ENCODE measurements at regions not wholly inside any gene's neighbourhood (a gene's known extent, or its start where the extent isn't known, plus 50 kb on each side); places are given as distances from the start of the nearest gene placed in this dataset.

DNA sequence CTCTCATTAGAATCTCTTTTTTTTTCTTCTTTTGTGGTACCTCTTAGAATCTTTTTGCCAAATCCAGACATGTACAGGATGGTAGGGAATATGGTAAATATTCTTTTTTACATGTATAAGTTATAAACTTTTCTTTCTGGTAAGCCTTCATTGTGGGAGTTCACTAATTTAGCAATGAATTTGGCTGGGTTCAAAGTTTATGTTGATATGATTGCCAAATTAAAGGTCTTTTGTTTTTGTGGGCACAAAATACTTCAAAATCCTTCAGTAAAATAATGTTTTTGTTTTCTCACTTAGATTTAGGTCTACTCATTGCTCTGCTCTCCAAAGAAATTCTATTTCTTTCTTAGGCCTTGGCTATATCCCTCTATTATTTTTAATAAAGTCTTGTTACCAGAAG, 1405.9 kb upstream of the ALCAM start:
- H3K4me3 ChIP-seq (ENCODE audit: low read depth, low read length), result no peak overlapping the region
- CTCF ChIA-PET, result no interaction called here
- no peaks in the 10 kb centered on the region for H3K36me3 ChIP-seq (ENCODE audit: control insufficient read depth, insufficient read depth, low read length)
- POLR2A ChIA-PET, result no interaction called here
- DNase-seq (ENCODE audit: low read depth), result no peak
- no peaks in the 10 kb centered on the region for H3K27me3 ChIP-seq (ENCODE audit: control insufficient read depth, insufficient read depth, low read length)
- TF ChIP-seq, protein P1, sequence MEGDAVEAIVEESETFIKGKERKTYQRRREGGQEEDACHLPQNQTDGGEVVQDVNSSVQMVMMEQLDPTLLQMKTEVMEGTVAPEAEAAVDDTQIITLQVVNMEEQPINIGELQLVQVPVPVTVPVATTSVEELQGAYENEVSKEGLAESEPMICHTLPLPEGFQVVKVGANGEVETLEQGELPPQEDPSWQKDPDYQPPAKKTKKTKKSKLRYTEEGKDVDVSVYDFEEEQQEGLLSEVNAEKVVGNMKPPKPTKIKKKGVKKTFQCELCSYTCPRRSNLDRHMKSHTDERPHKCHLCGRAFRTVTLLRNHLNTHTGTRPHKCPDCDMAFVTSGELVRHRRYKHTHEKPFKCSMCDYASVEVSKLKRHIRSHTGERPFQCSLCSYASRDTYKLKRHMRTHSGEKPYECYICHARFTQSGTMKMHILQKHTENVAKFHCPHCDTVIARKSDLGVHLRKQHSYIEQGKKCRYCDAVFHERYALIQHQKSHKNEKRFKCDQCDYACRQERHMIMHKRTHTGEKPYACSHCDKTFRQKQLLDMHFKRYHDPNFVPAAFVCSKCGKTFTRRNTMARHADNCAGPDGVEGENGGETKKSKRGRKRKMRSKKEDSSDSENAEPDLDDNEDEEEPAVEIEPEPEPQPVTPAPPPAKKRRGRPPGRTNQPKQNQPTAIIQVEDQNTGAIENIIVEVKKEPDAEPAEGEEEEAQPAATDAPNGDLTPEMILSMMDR (IDR thresholded peaks at IDR 0.05; ENCODE audit: insufficient read depth, low read depth, low read length), result no peak

- Histone ChIP-seq H3K36me3 (ENCODE audit: control insufficient read depth, insufficient read depth, low read length) (no peaks in the 10 kb centered on the region), H3K4me3 (ENCODE audit: low read depth, low read length) (no peak overlapping the region), H3K27me3 (ENCODE audit: control insufficient read depth, insufficient read depth, low read length) (no peaks in the 10 kb centered on the region)
- no peak for DNase-seq (ENCODE audit: low read depth)
- CTCF ChIA-PET, result no interaction called here
- TF ChIP-seq, protein P1 (IDR thresholded peaks at IDR 0.05; ENCODE audit: insufficient read depth, low read depth, low read length), result no peak
- POLR2A ChIA-PET, result no interaction called here
Measured at GRCh38 chr3:103963599-103963998, 1403.1 kb upstream of the ALCAM start.

DNA sequence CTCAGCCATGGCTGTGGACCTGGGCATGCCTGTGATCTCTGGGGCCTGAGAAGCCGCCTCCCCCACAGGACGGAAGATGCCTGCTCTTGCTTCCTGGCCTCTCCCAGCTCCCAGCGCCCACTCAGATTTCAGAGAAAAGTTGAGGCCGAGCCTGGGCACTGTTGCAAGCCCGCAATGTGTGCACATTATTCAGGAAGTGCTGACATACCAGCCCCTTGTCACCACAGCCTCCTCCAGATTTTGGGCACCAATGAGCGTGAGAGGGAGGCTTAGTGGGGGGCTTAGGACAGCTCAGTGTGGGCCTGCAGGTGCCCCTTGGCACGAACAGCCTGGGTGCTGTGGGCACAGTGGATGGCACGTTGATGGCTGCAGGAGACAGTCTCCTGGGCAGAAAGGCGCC, 1400.9 kb upstream of the ALCAM start:
- TF ChIP-seq, protein P1 (IDR thresholded peaks at IDR 0.05; ENCODE audit: insufficient read depth, low read depth, low read length), result no peak
- H3K27me3 ChIP-seq (ENCODE audit: control insufficient read depth, insufficient read depth, low read length), result no peaks in the 10 kb centered on the region
- ChIA-PET CTCF (no interaction called here), POLR2A (no interaction called here)
- DNase-seq (ENCODE audit: low read depth), result no peak
- no peaks in the 10 kb centered on the region for H3K36me3 ChIP-seq (ENCODE audit: control insufficient read depth, insufficient read depth, low read length)
- H3K4me3 ChIP-seq (ENCODE audit: low read depth, low read length), result no peak overlapping the region

DNA sequence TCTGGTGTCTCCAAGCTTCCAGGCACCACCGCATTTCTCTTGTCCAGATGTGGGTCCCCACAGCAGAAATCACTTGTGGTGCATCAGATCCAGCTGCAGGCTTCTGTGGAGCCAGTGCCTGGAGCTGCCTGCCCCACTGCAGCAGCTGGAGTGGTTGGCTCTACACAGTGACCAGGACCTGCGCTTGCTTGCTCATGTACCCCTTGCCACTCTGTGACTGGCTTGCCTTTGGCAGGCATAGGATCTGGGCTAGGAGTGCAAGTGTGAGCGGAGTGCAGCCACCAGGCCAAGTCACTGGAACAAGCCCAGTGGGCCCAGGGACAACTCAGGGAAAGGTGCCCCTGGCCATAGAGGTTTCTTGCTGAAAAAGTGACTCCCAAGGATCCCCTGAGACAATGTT, 1400.0 kb upstream of the ALCAM start:
- H3K27me3 ChIP-seq (ENCODE audit: control insufficient read depth, insufficient read depth, low read length), result no peaks in the 10 kb centered on the region
- ChIA-PET CTCF (no interaction called here), POLR2A (no interaction called here)
- H3K36me3 ChIP-seq (ENCODE audit: control insufficient read depth, insufficient read depth, low read length), result no peaks in the 10 kb centered on the region
- DNase-seq (ENCODE audit: low read depth), result no peak
- H3K4me3 ChIP-seq (ENCODE audit: low read depth, low read length), result no peak overlapping the region
- TF ChIP-seq, protein P1 (IDR thresholded peaks at IDR 0.05; ENCODE audit: insufficient read depth, low read depth, low read length), result no peak

- DNase-seq (ENCODE audit: low read depth), result no peak
- ChIA-PET CTCF (interaction anchor here (1.3 kb wide), 1 partner anchor 9 kb away, joined by 3 read pairs; no protein-coding TSS in a partner anchor), POLR2A (no interaction called here)
- Histone ChIP-seq H3K27me3 (ENCODE audit: control insufficient read depth, insufficient read depth, low read length) (no peaks in the 10 kb centered on the region), H3K36me3 (ENCODE audit: control insufficient read depth, insufficient read depth, low read length) (no peaks in the 10 kb centered on the region), H3K4me3 (ENCODE audit: low read depth, low read length) (no peak overlapping the region)
- TF ChIP-seq, protein P1 (IDR thresholded peaks at IDR 0.05; ENCODE audit: insufficient read depth, low read depth, low read length), result no peak
Measured at GRCh38 chr3:103968131-103968530, 1398.6 kb upstream of the ALCAM start.

Measured in BJ (cell line).